ENCODE measurements at regions not wholly inside any gene's neighbourhood (a gene's known extent, or its start where the extent isn't known, plus 50 kb on each side); places are given as distances from the start of the nearest gene placed in this dataset.
"Not testable (repeated sequence)": the region's sequence is repeated elsewhere in the genome, so short reads cannot be mapped to it uniquely, and the experiment has no call there.

- no peak for TF ChIP-seq CTCF (IDR thresholded peaks at IDR 0.05; ENCODE audit: insufficient read depth, low read depth, low read length)
- H3K4me3 ChIP-seq (ENCODE audit: low read depth, low read length), result no peak overlapping the region
- no peak for DNase-seq (ENCODE audit: low read depth)
These were observed 169.8 kb downstream of the SAMD5 start for GRCh38 chr6:147678253-147678652.

- H3K4me3 ChIP-seq (ENCODE audit: low read depth, low read length), result no peak overlapping the region
- DNase-seq (ENCODE audit: low read depth), result no peak
- TF ChIP-seq CTCF (IDR thresholded peaks at IDR 0.05; ENCODE audit: insufficient read depth, low read depth, low read length), result no peak
These were observed 176.4 kb downstream of the SAMD5 start for GRCh38 chr6:147684906-147685305.

- no peak for DNase-seq (ENCODE audit: low read depth)
- TF ChIP-seq CTCF (IDR thresholded peaks at IDR 0.05; ENCODE audit: insufficient read depth, low read depth, low read length), result no peak
- H3K4me3 ChIP-seq (ENCODE audit: low read depth, low read length), result no peak overlapping the region
These were observed 180.9 kb downstream of the SAMD5 start for GRCh38 chr6:147689398-147689797.

GRCh38 chr6:147691446-147691845 lies 183.0 kb downstream of the SAMD5 start:
- no peak for DNase-seq (ENCODE audit: low read depth)
- no peak overlapping the region for H3K4me3 ChIP-seq (ENCODE audit: low read depth, low read length)

GRCh38 chr6:147693181-147693580 lies 184.7 kb downstream of the SAMD5 start:
- no peak overlapping the region for H3K4me3 ChIP-seq (ENCODE audit: low read depth, low read length)
- no peak for TF ChIP-seq CTCF (IDR thresholded peaks at IDR 0.05; ENCODE audit: insufficient read depth, low read depth, low read length)
- no peak for DNase-seq (ENCODE audit: low read depth)

More at GRCh38 chr6:147691446-147691845, 183.0 kb downstream of the SAMD5 start:
- no peak for TF ChIP-seq CTCF (IDR thresholded peaks at IDR 0.05; ENCODE audit: insufficient read depth, low read depth, low read length)

- DNase-seq (ENCODE audit: low read depth); H3K4me3 ChIP-seq (ENCODE audit: low read depth, low read length): not testable (repeated sequence)
These were observed 186.1 kb downstream of the SAMD5 start for GRCh38 chr6:147694556-147694955.

- H3K4me3 ChIP-seq (ENCODE audit: low read depth, low read length), result no peak overlapping the region
- no peak for TF ChIP-seq CTCF (IDR thresholded peaks at IDR 0.05; ENCODE audit: insufficient read depth, low read depth, low read length)
- no peak for DNase-seq (ENCODE audit: low read depth)
These were observed 187.3 kb downstream of the SAMD5 start for GRCh38 chr6:147695819-147696218.
